ENCODE measurements at regions not wholly inside any gene's neighbourhood (a gene's known extent, or its start where the extent isn't known, plus 50 kb on each side); places are given as distances from the start of the nearest gene placed in this dataset.

DNA sequence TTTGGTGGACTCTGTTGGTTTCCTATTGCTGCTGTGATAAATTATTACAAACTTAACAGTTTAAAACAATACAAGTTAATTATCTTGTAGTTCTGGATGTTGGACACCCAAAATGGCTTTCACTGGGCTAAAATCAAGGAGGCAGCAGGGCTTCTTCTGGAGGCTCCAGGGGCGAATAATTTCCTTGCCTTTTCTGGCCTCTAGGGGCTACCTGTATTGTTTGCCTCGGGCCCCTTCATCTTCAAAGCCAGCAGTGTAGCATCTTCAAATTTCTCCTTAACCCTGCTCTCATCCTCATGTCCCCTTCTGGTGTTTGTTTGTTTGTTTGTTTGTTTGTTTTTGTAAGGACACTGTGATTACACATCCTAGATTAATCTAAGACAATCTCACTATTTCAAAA, 60.5 kb upstream of the ANKEF1 start:
- Histone ChIP-seq H3K27me3 (ENCODE audit: insufficient read depth, low read length) (peaks cover 4% of the 10 kb centered on the region), H3K36me3 (ENCODE audit: insufficient read depth, low read length) (no peaks in the 10 kb centered on the region), H3K4me3 (ENCODE audit: insufficient read depth, low read depth, low read length) (no peak overlapping the region), H2AFZ (ENCODE audit: low read depth, low read length) (no peak overlapping the region), H3K9ac (ENCODE audit: low read length) (no peak overlapping the region), H4K20me1 (ENCODE audit: insufficient read depth, low read length) (no peaks in the 10 kb centered on the region), H3K4me2 (ENCODE audit: low read length) (no peak overlapping the region), H3K79me2 (ENCODE audit: insufficient read depth, low read length) (no peaks in the 10 kb centered on the region), H3K27ac (ENCODE audit: low read depth, low read length) (no peak overlapping the region), H3K9me3 (ENCODE audit: insufficient read depth, low read depth, low read length) (no peaks in the 10 kb centered on the region), H3K4me1 (ENCODE audit: insufficient read depth, low read length) (no peaks in the 10 kb centered on the region)
- H3K9me3 Mint-ChIP-seq (ENCODE audit: unreplicated experiment) = no peaks in the 10 kb centered on the region
- peaks cover 6% of the 10 kb centered on the region for H3K27me3 Mint-ChIP-seq (ENCODE audit: low read depth, unreplicated experiment)
- TF ChIP-seq, protein P1, sequence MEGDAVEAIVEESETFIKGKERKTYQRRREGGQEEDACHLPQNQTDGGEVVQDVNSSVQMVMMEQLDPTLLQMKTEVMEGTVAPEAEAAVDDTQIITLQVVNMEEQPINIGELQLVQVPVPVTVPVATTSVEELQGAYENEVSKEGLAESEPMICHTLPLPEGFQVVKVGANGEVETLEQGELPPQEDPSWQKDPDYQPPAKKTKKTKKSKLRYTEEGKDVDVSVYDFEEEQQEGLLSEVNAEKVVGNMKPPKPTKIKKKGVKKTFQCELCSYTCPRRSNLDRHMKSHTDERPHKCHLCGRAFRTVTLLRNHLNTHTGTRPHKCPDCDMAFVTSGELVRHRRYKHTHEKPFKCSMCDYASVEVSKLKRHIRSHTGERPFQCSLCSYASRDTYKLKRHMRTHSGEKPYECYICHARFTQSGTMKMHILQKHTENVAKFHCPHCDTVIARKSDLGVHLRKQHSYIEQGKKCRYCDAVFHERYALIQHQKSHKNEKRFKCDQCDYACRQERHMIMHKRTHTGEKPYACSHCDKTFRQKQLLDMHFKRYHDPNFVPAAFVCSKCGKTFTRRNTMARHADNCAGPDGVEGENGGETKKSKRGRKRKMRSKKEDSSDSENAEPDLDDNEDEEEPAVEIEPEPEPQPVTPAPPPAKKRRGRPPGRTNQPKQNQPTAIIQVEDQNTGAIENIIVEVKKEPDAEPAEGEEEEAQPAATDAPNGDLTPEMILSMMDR (IDR thresholded peaks at IDR 0.05; ENCODE audit: insufficient read depth, low read depth, low read length) = no peak
- no peak for TF ChIP-seq EZH2 (IDR thresholded peaks at IDR 0.05; ENCODE audit: insufficient read depth, low read length)
- H3K4me3 Mint-ChIP-seq (ENCODE audit: unreplicated experiment) = no peak overlapping the region
- FAIRE-seq (no peak), DNase-seq (ENCODE audit: low read depth) (no peak)
- H3K36me3 Mint-ChIP-seq (ENCODE audit: low read depth, unreplicated experiment) = no peaks in the 10 kb centered on the region
- no peak overlapping the region for H3K27ac Mint-ChIP-seq (ENCODE audit: unreplicated experiment)
- H3K4me1 Mint-ChIP-seq (ENCODE audit: low read depth, unreplicated experiment) = no peaks in the 10 kb centered on the region

DNA sequence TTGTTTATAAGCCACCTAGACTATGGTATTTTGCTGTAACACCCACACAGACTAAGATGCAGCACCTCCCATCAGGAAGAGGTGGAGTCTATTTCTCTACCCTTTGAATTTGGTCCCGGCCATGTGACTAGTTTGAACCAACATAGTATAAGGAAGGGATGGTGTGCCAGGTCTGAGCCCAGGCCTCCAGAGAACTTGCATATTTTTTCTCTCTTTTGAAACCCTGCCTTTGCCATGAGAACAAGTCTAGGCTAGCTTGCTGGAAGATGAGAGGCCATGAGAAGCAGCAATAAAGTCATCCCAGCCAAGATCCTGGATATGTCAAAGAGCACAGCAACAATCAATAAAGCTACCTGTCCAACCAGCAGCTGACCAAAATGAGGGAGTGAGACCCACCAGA, 63.0 kb upstream of the ANKEF1 start:
- H3K27ac Mint-ChIP-seq (ENCODE audit: unreplicated experiment) = no peak overlapping the region
- no peaks in the 10 kb centered on the region for H3K36me3 Mint-ChIP-seq (ENCODE audit: low read depth, unreplicated experiment)
- Histone ChIP-seq H3K36me3 (ENCODE audit: insufficient read depth, low read length) (no peaks in the 10 kb centered on the region), H3K4me1 (ENCODE audit: insufficient read depth, low read length) (no peaks in the 10 kb centered on the region), H2AFZ (ENCODE audit: low read depth, low read length) (no peak overlapping the region), H3K9ac (ENCODE audit: low read length) (no peak overlapping the region), H3K27ac (ENCODE audit: low read depth, low read length) (no peak overlapping the region), H3K79me2 (ENCODE audit: insufficient read depth, low read length) (no peaks in the 10 kb centered on the region), H3K4me2 (ENCODE audit: low read length) (no peak overlapping the region), H4K20me1 (ENCODE audit: insufficient read depth, low read length) (no peaks in the 10 kb centered on the region), H3K27me3 (ENCODE audit: insufficient read depth, low read length) (peaks cover 4% of the 10 kb centered on the region), H3K9me3 (ENCODE audit: insufficient read depth, low read depth, low read length) (no peaks in the 10 kb centered on the region), H3K4me3 (ENCODE audit: insufficient read depth, low read depth, low read length) (no peak overlapping the region)
- H3K4me1 Mint-ChIP-seq (ENCODE audit: low read depth, unreplicated experiment) = no peaks in the 10 kb centered on the region
- DNase-seq (ENCODE audit: low read depth) (no peak), FAIRE-seq (no peak)
- H3K9me3 Mint-ChIP-seq (ENCODE audit: unreplicated experiment) = peaks cover under 1% of the 10 kb centered on the region
- H3K27me3 Mint-ChIP-seq (ENCODE audit: low read depth, unreplicated experiment) = peaks cover 4% of the 10 kb centered on the region
- no peak for TF ChIP-seq EZH2 (IDR thresholded peaks at IDR 0.05; ENCODE audit: insufficient read depth, low read length)
- TF ChIP-seq, protein P1 (IDR thresholded peaks at IDR 0.05; ENCODE audit: insufficient read depth, low read depth, low read length) = no peak
- H3K4me3 Mint-ChIP-seq (ENCODE audit: unreplicated experiment) = no peak overlapping the region

DNA sequence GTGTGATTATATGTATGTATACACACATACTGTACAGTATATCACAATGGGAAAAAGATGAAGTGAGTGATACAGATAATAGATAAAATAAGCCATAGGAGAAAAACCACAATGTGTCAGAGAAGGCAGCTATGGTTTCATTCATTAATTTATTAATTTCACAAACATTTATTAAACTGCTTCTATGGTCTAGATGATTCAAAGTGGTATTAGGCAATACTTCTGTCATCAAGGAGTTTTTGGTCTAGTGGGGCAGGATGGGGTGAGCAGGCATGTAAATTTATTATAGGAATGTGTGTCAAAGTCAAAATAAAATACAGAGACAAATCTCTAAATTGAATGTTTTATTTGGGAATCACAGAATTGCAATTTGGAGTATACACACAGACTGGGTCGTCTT, 65.2 kb upstream of the ANKEF1 start:
- FAIRE-seq = no peak
- no peak overlapping the region for H3K27ac Mint-ChIP-seq (ENCODE audit: unreplicated experiment)
- Histone ChIP-seq H3K79me2 (ENCODE audit: insufficient read depth, low read length) (no peaks in the 10 kb centered on the region), H2AFZ (ENCODE audit: low read depth, low read length) (no peak overlapping the region), H3K9me3 (ENCODE audit: insufficient read depth, low read depth, low read length) (no peaks in the 10 kb centered on the region), H3K4me2 (ENCODE audit: low read length) (no peak overlapping the region), H4K20me1 (ENCODE audit: insufficient read depth, low read length) (no peaks in the 10 kb centered on the region), H3K27ac (ENCODE audit: low read depth, low read length) (no peak overlapping the region), H3K4me1 (ENCODE audit: insufficient read depth, low read length) (no peaks in the 10 kb centered on the region), H3K36me3 (ENCODE audit: insufficient read depth, low read length) (no peaks in the 10 kb centered on the region), H3K9ac (ENCODE audit: low read length) (no peak overlapping the region), H3K27me3 (ENCODE audit: insufficient read depth, low read length) (peaks cover 4% of the 10 kb centered on the region), H3K4me3 (ENCODE audit: insufficient read depth, low read depth, low read length) (no peak overlapping the region)
- H3K4me3 Mint-ChIP-seq (ENCODE audit: unreplicated experiment) = no peak overlapping the region
- H3K9me3 Mint-ChIP-seq (ENCODE audit: unreplicated experiment) = peaks cover 2% of the 10 kb centered on the region
- H3K36me3 Mint-ChIP-seq (ENCODE audit: low read depth, unreplicated experiment) = no peaks in the 10 kb centered on the region
- no peak for DNase-seq (ENCODE audit: low read depth)
- TF ChIP-seq, protein P1 (IDR thresholded peaks at IDR 0.05; ENCODE audit: insufficient read depth, low read depth, low read length) = no peak
- no peak for TF ChIP-seq EZH2 (IDR thresholded peaks at IDR 0.05; ENCODE audit: insufficient read depth, low read length)
- no peaks in the 10 kb centered on the region for H3K4me1 Mint-ChIP-seq (ENCODE audit: low read depth, unreplicated experiment)
- H3K27me3 Mint-ChIP-seq (ENCODE audit: low read depth, unreplicated experiment) = peaks cover 2% of the 10 kb centered on the region

Data from astrocyte (in vitro differentiated cells and primary cell).